ENCODE measurements at regions not wholly inside any gene's neighbourhood (a gene's known extent, or its start where the extent isn't known, plus 50 kb on each side); places are given as distances from the start of the nearest gene placed in this dataset.

GRCh38 chr10:111599943-111600342 lies 523.1 kb downstream of the ADRA2A start:
- H4K20me1 ChIP-seq (ENCODE audit: control insufficient read depth, insufficient read depth, low read length, poor library complexity, severe bottlenecking) = no peaks in the 10 kb centered on the region
- H3K9me3 Mint-ChIP-seq (ENCODE audit: insufficient read depth) = no peaks in the 10 kb centered on the region
- no peaks in the 10 kb centered on the region for H3K4me1 ChIP-seq (ENCODE audit: control insufficient read depth in 2 of 2, insufficient read depth in 2 of 2, low read length in 2 of 2)
- peaks cover 19% of the 10 kb centered on the region for H3K27me3 Mint-ChIP-seq
- H3K27me3 ChIP-seq (replicated peaks in 1 of 4; ENCODE audit: control extremely low read depth in 1 of 4, control insufficient read depth in 3 of 4, insufficient read depth in 4 of 4, low read length in 3 of 4) = no peaks in the 10 kb centered on the region
- H3K9ac ChIP-seq (ENCODE audit: low read length) = no peak overlapping the region
- POLR2A ChIA-PET = no interaction called here
- 78% methylated on average over 1 of the region's 2 CpGs for whole genome bisulfite sequencing (ENCODE audit: insufficient coverage)
- no peak overlapping the region for H3K4me2 ChIP-seq (replicated peaks; ENCODE audit: low read depth, low read length, poor library complexity, severe bottlenecking)
- TF ChIP-seq CTCF (IDR thresholded peaks at IDR 0.05) = no peak
- TF ChIP-seq EZH2 (IDR thresholded peaks at IDR 0.05; ENCODE audit: borderline replicate concordance, insufficient read depth, low read depth, low read length, poor library complexity, severe bottlenecking) = no peak
- no peak for ATAC-seq (ENCODE audit: low read depth)
- no peak for DNase-seq
- H3K36me3 ChIP-seq (replicated peaks in 1 of 2; ENCODE audit: control extremely low read depth in 1 of 2, control insufficient read depth in 1 of 2, extremely low read depth in 1 of 2, insufficient read depth in 2 of 2, low read length in 1 of 2) = no peaks in the 10 kb centered on the region
- H2AFZ ChIP-seq (ENCODE audit: insufficient read depth, low read depth, low read length, poor library complexity, severe bottlenecking) = no peak overlapping the region
- no peak overlapping the region for H3K27ac ChIP-seq (ENCODE audit: low read length in 2 of 2)
- H3K4me3 Mint-ChIP-seq = no peak overlapping the region
- H3K4me1 Mint-ChIP-seq = no peaks in the 10 kb centered on the region
- no peaks in the 10 kb centered on the region for H3K9me3 ChIP-seq (ENCODE audit: control extremely low read depth in 1 of 3, control insufficient read depth in 2 of 3, insufficient read depth in 1 of 3, low read length in 2 of 3)
- intact Hi-C loops (cut with micrococcal nuclease) = no loop called here
- H3K4me3 ChIP-seq (ENCODE audit: control extremely low read depth in 1 of 5, extremely low read depth in 1 of 5, insufficient read depth in 1 of 5, low read depth in 2 of 5, low read length in 4 of 5) = no peak overlapping the region
- H3K27ac Mint-ChIP-seq = no peak overlapping the region
- CTCF ChIA-PET = interaction anchor here (1.4 to 3.1 kb wide), 3 partner anchors 8 to 989 kb away, joined by 3 to 15 read pairs (median 7); no protein-coding TSS in a partner anchor
- H3K79me2 ChIP-seq (ENCODE audit: control insufficient read depth, insufficient read depth, low read length) = no peaks in the 10 kb centered on the region

- no peak overlapping the region for H3K27ac Mint-ChIP-seq
- H3K36me3 ChIP-seq (replicated peaks in 1 of 2; ENCODE audit: control extremely low read depth in 1 of 2, control insufficient read depth in 1 of 2, extremely low read depth in 1 of 2, insufficient read depth in 2 of 2, low read length in 1 of 2) = no peaks in the 10 kb centered on the region
- CTCF ChIA-PET = no interaction called here
- peaks cover 20% of the 10 kb centered on the region for H3K27me3 Mint-ChIP-seq
- no peak for DNase-seq
- no peak overlapping the region for H3K4me3 ChIP-seq (ENCODE audit: control extremely low read depth in 1 of 5, extremely low read depth in 1 of 5, insufficient read depth in 1 of 5, low read depth in 2 of 5, low read length in 4 of 5)
- H3K9me3 ChIP-seq (ENCODE audit: control extremely low read depth in 1 of 3, control insufficient read depth in 2 of 3, insufficient read depth in 1 of 3, low read length in 2 of 3) = no peaks in the 10 kb centered on the region
- H3K4me1 ChIP-seq (ENCODE audit: control insufficient read depth in 2 of 2, insufficient read depth in 2 of 2, low read length in 2 of 2) = no peaks in the 10 kb centered on the region
- no peak overlapping the region for H3K4me3 Mint-ChIP-seq
- 100% methylated on average over 1 of the region's 3 CpGs for WGBS (ENCODE audit: insufficient coverage)
- H3K4me1 Mint-ChIP-seq = no peaks in the 10 kb centered on the region
- H3K27ac ChIP-seq (ENCODE audit: low read length in 2 of 2) = no peak overlapping the region
- intact Hi-C loops (cut with micrococcal nuclease) = no loop called here
- no peaks in the 10 kb centered on the region for H3K9me3 Mint-ChIP-seq (ENCODE audit: insufficient read depth)
- H3K9ac ChIP-seq (ENCODE audit: low read length) = no peak overlapping the region
- no peak overlapping the region for H3K4me2 ChIP-seq (replicated peaks; ENCODE audit: low read depth, low read length, poor library complexity, severe bottlenecking)
- POLR2A ChIA-PET = no interaction called here
- H2AFZ ChIP-seq (ENCODE audit: insufficient read depth, low read depth, low read length, poor library complexity, severe bottlenecking) = no peak overlapping the region
- no peaks in the 10 kb centered on the region for H3K79me2 ChIP-seq (ENCODE audit: control insufficient read depth, insufficient read depth, low read length)
- H4K20me1 ChIP-seq (ENCODE audit: control insufficient read depth, insufficient read depth, low read length, poor library complexity, severe bottlenecking) = no peaks in the 10 kb centered on the region
- no peaks in the 10 kb centered on the region for H3K27me3 ChIP-seq (replicated peaks in 1 of 4; ENCODE audit: control extremely low read depth in 1 of 4, control insufficient read depth in 3 of 4, insufficient read depth in 4 of 4, low read length in 3 of 4)
- no peak for TF ChIP-seq CTCF (IDR thresholded peaks at IDR 0.05)
- no peak for TF ChIP-seq EZH2 (IDR thresholded peaks at IDR 0.05; ENCODE audit: borderline replicate concordance, insufficient read depth, low read depth, low read length, poor library complexity, severe bottlenecking)
- ATAC-seq (ENCODE audit: low read depth) = no peak
These were observed 523.9 kb downstream of the ADRA2A start for GRCh38 chr10:111600772-111601171.
